ENCODE measurements at regions not wholly inside any gene's neighbourhood (a gene's known extent, or its start where the extent isn't known, plus 50 kb on each side); places are given as distances from the start of the nearest gene placed in this dataset.

DNA sequence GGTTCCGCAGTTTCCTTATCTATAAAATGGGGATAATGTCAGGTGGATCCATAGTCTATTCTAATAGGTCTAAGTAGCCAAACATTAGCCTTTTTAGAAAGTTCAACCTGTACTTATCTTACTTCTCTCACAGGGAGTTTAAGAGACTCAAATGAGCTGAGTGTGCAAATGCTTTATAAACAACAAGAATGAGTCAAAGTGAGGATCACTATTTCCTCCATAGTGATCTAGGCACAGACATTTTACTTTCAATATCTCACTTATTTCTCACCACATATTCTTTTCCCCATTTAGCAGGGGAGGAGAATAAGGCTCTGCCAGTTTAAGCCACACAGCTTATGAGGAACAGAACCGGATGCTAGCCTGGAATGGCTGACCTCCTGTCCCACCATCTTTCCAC is 92.1 kb upstream of the LMO4 start (continued):
- TF ChIP-seq, protein P1, sequence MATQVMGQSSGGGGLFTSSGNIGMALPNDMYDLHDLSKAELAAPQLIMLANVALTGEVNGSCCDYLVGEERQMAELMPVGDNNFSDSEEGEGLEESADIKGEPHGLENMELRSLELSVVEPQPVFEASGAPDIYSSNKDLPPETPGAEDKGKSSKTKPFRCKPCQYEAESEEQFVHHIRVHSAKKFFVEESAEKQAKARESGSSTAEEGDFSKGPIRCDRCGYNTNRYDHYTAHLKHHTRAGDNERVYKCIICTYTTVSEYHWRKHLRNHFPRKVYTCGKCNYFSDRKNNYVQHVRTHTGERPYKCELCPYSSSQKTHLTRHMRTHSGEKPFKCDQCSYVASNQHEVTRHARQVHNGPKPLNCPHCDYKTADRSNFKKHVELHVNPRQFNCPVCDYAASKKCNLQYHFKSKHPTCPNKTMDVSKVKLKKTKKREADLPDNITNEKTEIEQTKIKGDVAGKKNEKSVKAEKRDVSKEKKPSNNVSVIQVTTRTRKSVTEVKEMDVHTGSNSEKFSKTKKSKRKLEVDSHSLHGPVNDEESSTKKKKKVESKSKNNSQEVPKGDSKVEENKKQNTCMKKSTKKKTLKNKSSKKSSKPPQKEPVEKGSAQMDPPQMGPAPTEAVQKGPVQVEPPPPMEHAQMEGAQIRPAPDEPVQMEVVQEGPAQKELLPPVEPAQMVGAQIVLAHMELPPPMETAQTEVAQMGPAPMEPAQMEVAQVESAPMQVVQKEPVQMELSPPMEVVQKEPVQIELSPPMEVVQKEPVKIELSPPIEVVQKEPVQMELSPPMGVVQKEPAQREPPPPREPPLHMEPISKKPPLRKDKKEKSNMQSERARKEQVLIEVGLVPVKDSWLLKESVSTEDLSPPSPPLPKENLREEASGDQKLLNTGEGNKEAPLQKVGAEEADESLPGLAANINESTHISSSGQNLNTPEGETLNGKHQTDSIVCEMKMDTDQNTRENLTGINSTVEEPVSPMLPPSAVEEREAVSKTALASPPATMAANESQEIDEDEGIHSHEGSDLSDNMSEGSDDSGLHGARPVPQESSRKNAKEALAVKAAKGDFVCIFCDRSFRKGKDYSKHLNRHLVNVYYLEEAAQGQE (IDR thresholded peaks at IDR 0.05; ENCODE audit: unreplicated experiment): no peak
- no peak for TF ChIP-seq POLR2AphosphoS5 (IDR thresholded peaks at IDR 0.05; ENCODE audit: low read depth)
- TF ChIP-seq, protein P2, sequence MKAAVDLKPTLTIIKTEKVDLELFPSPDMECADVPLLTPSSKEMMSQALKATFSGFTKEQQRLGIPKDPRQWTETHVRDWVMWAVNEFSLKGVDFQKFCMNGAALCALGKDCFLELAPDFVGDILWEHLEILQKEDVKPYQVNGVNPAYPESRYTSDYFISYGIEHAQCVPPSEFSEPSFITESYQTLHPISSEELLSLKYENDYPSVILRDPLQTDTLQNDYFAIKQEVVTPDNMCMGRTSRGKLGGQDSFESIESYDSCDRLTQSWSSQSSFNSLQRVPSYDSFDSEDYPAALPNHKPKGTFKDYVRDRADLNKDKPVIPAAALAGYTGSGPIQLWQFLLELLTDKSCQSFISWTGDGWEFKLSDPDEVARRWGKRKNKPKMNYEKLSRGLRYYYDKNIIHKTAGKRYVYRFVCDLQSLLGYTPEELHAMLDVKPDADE (IDR thresholded peaks at IDR 0.05): no peak
- no peak for TF ChIP-seq ZNF114 (CRISPR knock-in tag; IDR thresholded peaks at IDR 0.05)
- TF ChIP-seq NANOG (IDR thresholded peaks at IDR 0.05; ENCODE audit: borderline replicate concordance): no peak
- no peak for TF ChIP-seq ZNF331 (CRISPR knock-in tag; IDR thresholded peaks at IDR 0.05; ENCODE audit: low read depth)

- H2AFZ ChIP-seq: no peak overlapping the region
- H3K9me2 ChIP-seq (ENCODE audit: insufficient read depth): peaks cover 14% of the 10 kb centered on the region
- no peaks in the 10 kb centered on the region for H3K27me3 ChIP-seq (ENCODE audit: insufficient read depth)
- ATAC-seq (no peak), DNase-seq (ENCODE audit: low spot score) (no peak)
- no peaks in the 10 kb centered on the region for H3F3A ChIP-seq (replicated peaks; ENCODE audit: low read depth)
- H3K36me3 ChIP-seq (ENCODE audit: insufficient read depth): no peaks in the 10 kb centered on the region
- no peaks in the 10 kb centered on the region for H3K79me2 ChIP-seq (replicated peaks; ENCODE audit: insufficient read depth)
- Mint-ChIP-seq H3K9me3 (no peaks in the 10 kb centered on the region), H3K4me1 (peaks cover 4% of the 10 kb centered on the region), H3K4me3 (no peak overlapping the region), H3K27ac (no peak overlapping the region), H3K36me3 (ENCODE audit: low read depth) (no peaks in the 10 kb centered on the region), H3K27me3 (ENCODE audit: insufficient read depth, low read depth, poor library complexity) (peaks cover 4% of the 10 kb centered on the region)
- H4K20me1 ChIP-seq (replicated peaks; ENCODE audit: insufficient read depth): no peaks in the 10 kb centered on the region
- no peaks in the 10 kb centered on the region for H3K4me1 ChIP-seq (ENCODE audit: insufficient read depth)
- H3K27ac ChIP-seq (ENCODE audit: low read depth): no peak overlapping the region
- H3K4me2 ChIP-seq: no peak overlapping the region
- no peak overlapping the region for H3K4me3 ChIP-seq
- TF ChIP-seq EZH2phosphoT487 (IDR thresholded peaks at IDR 0.05; ENCODE audit: unreplicated experiment) (no peak), CREB1 (CRISPR knock-in tag; IDR thresholded peaks at IDR 0.05; ENCODE audit: low read depth) (no peak), POLR2AphosphoS5 (IDR thresholded peaks at IDR 0.05; ENCODE audit: low read depth) (no peak), CTCF (conservative IDR thresholded peaks at IDR 0.05; ENCODE audit: low read depth in 2 of 2) (no peak), EZH2 (IDR thresholded peaks at IDR 0.05; ENCODE audit: low read depth, unreplicated experiment) (no peak), ZNF331 (CRISPR knock-in tag; IDR thresholded peaks at IDR 0.05; ENCODE audit: low read depth) (no peak), JUNB (IDR thresholded peaks at IDR 0.05; ENCODE audit: unreplicated experiment) (no peak), NANOG (IDR thresholded peaks at IDR 0.05; ENCODE audit: borderline replicate concordance) (no peak)
- TF ChIP-seq, protein P1 (IDR thresholded peaks at IDR 0.05; ENCODE audit: unreplicated experiment): no peak
These were observed 88.6 kb upstream of the LMO4 start for GRCh38 chr1:87239997-87240605.

Data from GM23338 (cell line).